Activated effector memory CD4-positive, alpha-beta T cell treated with anti-CD3 and anti-CD28 coated beads, Interleukin-2, amount 50 U/mL, for 16 hours (primary cell): ENCODE measurements at regions not wholly inside any gene's neighbourhood (a gene's known extent, or its start where the extent isn't known, plus 50 kb on each side); places are given as distances from the start of the nearest gene placed in this dataset.
A peak's percentile ranks its signal among the peaks of the same experiment; 100 is the strongest.

Experiments
- DNase-seq: peaks from one replicate; pipeline ENCODE4 v3.0.0-alpha.2; 2020

DNA sequence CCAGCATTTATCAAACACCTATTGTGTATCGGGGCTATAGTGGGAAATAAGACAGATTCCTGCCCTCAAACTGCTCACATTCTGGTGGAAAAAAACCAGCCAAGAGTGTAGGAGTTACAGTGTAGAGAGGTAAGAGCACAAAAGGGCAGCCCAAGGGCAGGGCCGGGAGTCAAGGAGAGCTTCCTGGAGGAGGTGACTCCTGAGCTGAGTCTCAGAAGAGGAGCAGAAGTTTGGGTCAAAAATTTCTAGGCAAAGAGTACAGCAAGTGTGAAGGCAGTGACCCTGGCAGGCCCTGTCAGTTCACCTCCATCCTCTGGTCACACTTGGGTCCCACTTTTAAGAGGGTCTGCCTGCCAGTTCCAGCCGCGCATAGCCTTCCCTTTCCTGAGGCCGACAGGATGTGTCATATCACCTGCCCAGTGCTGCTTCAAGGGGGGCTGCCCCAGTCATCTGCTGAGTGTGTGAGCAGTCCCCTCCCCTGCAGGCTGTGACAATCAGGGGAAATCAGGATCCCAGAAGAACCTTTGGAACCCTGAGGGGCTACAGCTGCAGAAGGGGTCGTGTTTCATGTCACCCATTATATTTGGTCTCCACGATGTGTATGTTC is 118.4 kb downstream of the GLI2 start:
- DNase-seq, result peak; percentile 46

DNA sequence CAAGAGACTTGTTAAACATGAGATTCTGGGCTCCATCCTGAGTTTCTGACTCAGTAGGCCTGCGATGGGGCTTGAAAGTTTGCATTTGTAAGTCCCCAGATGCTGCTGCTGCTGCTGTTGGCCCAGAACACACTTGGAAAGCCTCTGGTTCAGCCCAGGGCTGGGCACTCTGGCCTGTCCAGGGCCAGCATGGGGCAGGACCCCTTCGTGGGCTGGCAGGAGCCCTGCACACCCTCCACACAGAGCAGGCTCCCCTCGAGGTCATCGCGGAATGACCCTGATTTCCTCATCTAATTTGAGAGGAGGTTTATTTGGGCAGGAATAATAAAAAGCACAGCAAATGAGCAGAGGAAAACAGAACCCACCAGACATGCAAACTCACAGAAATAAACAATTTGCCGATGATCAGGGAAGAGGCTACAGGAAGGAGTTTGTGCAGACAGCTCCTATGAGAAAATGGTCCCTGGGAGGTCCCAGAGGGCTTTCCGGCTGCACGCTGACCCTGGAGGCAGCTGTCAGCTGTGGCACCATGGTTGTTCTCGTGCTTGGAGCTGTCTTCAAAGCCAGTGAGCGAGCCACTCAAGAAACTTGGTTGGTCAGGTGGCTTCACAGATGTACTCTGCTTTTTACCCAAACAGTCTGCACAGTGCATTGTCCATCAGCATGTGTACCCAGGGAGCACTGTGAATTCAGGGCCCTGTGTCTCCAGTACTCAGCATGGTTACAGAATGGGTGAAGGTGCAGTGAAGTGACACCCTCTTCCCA is 119.3 kb downstream of the GLI2 start:
- DNase-seq, result peak; percentile 46

DNA sequence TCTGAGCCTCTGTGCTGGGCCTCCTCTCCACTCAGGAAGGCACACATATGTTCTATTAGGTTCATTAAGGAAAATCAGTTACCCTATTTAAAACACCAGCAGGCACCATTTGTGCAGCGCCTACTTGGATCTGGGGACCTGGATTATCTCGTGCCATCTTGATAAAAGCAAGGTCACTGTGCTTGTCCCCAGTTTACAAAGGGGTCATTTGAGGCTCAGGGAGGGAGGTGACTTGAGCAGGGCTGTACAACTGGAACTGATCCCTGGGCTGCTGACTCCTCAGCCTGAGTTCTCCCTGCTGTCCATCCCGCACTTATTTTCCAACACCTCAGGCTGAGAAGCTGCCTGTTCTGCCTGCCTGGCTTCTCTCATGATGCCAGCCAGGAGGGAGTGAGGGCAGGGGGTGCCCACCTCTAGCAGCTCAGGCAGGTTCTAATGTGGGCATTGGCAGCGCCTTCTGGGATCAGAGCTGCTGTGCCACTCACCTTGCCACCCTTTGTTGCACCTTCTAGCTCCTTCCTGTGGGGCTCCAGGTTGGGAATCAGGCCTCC is 120.3 kb downstream of the GLI2 start:
- peak; percentile 43 for DNase-seq

DNA sequence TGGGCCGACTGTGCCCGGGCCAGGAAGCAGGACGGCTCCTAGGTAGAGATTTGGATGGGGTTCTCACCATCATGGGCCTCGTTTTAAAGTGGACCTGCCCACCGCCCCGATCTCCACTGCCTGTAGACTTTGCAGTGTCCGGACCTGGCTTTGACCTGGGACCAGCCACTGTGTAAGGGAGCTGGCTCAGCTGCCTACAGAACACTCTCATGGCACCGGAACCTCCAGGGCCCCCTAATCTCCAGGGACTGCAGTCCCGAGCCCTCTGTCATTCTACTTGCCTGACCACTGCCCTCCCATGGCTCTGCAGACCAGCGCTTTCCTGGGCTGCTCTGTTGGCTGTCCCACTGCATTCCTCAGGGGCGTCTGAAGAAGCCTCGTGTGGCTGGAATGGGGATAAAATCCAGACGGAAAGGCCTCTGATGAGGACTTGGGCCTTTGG is 120.8 kb downstream of the GLI2 start:
- peak; percentile 50 for DNase-seq

DNA sequence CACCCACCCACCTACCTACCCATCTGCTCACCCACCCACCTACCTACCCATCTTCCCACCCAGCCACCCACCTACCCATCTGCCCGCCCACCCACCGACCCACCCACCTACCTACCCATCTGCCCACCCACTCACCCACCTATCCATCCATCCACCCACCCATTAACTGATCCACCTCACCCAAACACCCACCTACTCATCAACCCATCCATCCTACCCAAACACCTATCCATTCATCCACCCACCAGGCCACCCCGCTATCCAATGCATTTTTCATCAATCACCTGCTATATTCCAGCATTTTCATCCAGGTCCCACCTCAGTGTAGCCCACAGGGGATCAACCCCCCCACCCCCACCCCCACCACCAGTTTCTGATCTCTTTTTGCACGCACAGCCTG is 121.8 kb downstream of the GLI2 start:
- DNase-seq, result peak; percentile 22

DNA sequence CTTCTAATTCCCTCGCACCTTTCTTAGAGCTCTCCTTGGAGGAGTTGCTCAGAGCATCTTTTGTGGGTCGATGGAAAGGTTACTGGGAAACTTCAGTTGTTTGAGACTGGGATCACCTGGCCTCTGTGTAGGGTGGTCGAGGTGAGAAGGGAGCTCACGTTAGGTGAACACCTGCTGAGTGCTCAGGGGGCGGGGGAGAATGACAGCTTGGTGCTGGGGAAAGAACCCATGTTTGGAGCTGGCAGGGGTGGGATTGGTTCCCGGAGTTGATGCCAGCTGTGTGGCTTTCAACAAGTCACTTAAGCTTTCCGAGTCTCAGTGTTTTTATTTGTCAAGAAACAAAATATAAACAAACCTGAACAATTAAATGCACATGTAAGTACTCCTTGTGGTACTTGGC is 122.3 kb downstream of the GLI2 start:
- DNase-seq, result peak; percentile 30

DNA sequence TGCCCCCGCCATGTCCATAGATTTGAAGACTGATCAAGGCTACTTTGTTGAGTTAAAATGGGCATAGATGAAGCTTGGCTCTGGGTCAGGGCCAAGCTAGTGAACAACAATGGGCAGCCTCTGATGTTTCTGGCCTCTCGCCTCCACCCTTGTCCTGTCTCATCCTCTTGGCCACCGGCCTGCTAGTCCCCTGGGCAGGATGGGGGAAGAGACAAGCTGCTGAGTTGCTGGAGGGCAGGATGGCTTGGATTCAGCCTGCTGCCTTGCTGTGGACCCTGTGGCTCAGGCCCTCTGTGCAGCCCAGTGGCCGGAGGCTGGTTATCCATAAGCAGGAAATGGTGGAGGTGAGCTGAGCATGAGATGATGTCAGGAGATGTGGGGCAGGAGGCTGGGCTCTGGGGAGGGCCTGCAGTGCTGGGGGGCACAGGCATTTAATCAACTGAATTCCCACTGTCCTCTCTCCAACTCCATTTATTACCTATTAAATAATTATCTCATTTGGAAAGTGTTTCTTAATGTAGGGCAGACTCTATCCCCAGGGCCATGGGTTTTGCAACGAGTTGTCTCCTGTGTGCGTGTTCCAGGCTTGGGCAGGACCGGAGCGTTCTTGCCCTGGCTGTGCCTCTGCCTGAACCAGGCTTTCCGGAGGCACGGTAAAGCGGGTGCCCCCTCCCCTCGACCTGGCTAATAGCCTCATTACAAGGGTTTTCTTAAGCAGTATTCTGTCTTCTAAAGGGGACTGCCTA is 122.9 kb downstream of the GLI2 start:
- DNase-seq, result peak; percentile 31

DNA sequence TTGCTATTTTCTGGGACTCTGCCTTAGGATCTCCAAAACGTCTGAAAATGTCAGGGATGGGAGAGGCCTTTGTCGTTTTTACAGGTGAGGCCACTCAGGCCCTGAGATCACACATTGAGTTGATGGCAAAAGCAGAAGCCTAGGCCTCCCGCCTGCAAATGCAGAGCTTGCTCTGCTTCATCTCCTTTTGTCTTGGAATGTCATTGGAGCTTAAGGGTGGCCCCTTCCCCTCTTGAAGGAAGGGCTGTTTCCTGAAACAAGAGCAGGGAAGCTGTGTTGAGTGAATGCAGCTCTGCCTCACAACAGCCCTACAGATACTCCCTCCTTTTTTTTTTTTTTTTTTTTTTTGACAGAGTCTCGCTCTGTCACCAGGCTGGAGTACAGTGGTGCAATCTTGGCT is 123.5 kb downstream of the GLI2 start:
- DNase-seq, result peak; percentile 37

DNA sequence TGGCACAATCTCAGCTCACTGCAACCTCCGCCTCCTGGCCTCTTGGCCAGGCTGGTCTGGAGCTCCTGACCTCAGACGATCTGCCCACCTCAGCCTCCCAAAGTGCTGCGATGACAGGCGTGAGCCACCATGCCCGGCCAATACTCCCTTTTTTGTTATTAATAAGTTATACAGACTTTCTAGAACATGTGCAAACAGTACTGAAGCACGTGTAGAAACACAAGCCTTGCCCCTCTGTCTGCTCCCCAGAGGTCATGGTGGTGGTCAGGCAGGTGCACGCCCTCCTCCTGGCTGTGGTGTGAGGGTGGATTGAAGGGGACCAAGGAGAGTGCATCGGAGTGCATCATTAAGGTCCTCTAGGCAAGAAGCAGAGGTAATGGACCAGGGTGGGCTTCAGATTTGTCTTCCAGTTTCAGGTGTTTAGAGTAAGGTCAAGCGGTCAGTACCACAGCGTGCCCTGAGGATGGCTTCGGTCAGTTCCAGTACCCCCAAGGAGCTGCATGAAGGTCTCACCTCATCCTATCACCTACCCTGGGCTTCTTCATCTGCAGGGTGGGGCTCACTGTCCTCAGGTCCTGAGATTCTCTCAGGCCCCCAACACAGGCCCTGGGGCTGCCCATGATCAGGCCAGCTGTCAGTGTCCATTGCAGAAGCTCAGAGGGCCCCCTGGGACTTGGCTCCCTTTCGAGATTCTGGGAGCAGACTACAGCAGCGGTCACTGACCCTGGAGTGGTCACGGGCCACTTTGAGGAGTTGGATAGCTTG is 124.3 kb downstream of the GLI2 start:
- DNase-seq, result peak; percentile 41

DNA sequence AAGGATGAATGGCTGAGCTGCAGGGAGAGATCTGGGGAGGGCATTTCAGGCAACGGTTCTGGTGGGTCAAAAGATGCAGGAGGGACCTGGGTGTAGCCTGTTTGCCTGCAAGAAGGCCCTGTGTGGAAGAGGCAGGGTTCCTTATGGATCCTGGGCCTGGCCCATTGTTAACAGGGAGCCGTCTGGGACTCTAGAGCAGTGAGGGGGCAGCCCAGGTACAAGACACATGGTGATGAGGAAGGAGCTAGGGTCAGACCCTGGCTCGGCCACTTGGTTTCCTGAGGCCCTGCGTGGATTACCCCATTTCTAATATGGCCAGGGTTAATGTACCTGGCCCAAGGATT is 124.9 kb downstream of the GLI2 start:
- DNase-seq, result peak; percentile 6

DNA sequence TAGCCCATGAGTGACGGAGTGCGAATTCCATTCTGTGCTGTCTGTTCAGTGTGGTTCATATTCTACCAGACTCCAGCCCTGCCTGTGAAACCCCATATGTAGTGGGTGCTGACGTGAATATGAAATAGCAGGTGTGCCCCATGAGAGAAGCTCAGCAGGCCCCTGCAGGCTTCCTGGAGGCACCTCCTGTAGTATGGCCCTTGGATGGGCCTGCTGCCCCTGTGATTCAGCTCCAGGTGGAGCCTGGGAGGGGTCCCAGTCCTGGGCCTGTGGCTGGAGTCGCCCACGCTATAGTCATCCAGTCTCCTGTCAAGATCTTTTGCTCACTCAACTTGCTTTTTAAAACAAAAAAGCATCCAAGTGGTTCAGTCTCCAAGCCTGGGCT is 125.5 kb downstream of the GLI2 start:
- DNase-seq, result no peak

DNA sequence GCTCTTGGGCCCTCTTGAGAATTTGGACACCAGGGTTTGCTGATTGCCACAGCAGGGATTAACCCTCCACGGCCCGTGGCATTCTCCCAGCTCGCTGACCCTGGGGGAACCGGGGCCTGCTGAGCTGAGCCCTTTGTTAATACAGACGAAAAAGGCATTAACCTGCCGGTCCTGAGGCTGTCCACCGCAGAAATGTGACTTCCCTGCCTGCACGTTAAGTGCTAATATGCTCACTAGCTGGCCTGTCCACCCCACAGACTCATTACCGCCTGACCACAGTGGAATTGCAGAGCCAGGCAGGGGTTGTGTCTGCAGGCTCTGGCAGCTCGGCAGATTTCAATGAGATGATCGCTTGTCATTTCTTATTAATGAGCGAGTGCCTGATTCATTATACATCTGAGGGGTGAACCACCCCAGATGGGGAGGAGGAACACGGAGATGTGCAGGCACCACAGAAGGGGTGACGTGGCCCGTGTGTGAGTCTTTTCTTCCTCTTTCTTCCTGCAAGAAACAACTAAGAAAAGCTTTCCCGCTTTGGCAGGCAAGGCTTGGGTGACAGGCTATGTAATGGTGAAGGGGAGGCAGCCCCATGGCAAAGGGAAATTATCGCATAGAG is 126.0 kb downstream of the GLI2 start:
- peak; percentile 44 for DNase-seq

DNA sequence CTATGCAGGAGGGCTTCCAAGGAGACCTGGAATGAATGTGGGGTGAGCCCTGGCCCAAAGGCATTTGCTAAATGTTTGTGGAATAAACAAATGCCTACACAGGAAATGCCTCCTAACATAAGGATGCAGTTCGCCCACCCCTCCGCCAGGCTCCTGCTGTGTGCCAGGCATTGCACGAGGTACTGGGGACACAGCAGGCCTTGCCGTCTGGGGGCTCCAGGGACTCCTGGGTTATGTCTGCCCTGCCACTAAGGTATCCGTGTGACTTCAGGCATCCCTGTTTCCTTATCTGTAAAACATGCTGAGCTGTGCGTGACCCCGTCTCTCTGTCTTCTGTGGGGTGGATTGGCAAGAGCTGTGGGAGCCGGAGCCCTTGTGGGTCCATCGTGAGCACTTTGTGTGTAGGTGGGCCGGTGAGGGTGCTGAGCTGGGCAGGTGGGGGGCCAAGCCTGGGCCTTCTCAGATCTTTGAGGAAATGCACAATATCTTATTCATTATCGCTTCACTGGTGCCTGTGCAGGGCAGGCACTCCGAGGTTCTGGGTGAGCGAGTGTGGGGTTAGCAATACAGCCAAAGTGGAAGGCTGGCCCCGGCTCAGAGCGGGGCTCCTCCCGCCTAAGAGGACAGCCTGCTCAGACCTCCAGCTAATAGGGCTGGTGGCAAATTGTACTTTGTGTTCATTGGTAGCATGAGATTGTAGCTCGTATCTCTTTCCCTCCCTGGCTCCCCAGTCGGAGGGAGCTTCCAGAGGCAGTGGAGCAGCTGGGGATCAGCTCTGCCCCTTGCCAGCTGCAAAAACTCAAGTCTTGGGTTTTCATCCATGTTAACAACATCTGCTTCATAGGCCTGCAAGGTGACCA is 126.8 kb downstream of the GLI2 start:
- DNase-seq, result peak; percentile 45

DNA sequence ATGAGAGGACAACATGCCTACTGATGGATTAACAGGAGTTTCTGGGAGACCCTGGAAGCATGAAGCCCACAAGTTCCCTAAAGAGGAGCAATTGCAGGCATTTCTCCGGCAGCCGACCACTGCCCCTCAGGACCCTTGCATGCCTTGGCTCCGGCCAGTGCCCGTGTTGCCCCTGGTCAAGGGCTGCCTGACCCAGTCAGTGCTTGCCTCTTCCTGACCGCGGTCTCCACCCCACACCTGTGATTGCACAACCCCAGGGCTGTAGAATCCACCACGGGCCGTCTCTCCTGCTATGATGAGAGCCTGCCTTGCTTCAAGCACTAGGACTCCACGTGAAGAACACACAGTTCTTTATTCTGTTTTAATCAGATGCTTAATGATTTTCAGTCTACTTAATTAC is 127.5 kb downstream of the GLI2 start:
- DNase-seq, result no peak

DNA sequence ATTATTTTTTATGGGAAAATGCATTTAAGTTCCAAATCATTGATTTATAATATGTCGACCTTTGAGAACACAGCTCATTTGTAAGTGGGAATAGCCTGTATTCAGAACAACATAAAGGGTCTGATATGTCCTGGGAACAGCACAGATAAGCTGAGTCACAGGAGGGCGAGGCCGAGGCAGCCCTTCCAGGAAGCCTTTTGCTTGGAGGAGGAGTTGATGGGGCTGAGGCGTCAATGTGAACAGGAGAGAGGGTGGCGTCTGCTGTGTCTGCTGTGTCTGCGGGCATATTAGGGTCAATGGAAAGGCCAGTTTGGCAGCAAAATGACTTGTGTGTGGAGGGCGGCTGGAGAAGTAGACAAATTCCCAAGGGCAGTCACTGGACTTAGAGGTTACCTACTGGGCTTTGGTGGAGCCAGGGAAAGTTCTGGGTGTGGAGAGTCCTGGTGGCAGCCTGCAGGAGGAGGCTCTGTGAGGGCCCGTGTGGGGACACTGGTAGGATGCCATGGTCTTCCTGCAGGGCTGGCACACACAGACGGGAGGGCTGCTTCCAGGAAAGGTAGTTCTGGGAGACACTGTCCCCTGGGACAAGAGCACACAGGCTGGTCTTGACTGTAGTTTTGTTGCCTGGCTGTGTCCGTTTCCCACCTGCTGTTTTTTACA is 128.1 kb downstream of the GLI2 start:
- DNase-seq, result no peak

DNA sequence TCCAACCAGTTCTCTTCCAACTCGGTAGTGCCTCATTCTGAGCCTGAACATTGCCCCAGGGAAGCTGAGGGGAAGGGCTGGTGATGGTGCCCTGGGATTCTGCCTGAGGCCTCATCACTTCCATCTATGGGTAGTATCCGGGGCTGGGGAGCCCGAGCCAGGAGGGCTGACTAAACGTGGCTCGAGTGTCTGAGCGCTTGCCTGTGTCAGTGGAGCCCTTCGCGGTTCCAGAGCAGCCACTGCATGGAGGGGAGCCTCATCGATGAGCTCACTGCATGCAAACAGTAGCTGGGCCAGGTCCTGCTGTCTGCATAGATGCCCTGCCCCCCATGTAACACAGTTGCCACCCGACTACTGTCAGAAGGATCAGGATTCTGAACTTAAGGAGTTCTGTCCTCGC is 129.3 kb downstream of the GLI2 start:
- DNase-seq, result no peak

DNA sequence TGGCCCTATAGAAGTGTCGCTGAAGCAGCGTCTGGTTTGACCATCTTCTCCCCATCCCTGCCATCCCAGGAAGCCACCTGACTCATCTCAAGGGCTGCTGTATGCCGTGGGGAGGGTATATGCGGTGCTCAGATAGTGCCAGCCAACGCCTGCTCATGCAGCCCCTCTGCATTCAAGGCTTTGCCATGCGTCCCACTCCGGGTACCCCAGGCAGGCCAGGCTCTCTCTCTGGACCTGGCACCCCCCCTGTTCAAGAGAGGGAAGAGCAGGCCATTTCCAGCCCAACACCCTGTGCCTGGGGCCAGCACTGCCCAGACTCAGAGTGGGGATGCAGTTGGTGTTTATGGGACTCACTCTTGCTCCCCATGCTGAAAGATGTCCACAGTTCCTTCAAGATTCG is 130.0 kb downstream of the GLI2 start:
- DNase-seq, result no peak

DNA sequence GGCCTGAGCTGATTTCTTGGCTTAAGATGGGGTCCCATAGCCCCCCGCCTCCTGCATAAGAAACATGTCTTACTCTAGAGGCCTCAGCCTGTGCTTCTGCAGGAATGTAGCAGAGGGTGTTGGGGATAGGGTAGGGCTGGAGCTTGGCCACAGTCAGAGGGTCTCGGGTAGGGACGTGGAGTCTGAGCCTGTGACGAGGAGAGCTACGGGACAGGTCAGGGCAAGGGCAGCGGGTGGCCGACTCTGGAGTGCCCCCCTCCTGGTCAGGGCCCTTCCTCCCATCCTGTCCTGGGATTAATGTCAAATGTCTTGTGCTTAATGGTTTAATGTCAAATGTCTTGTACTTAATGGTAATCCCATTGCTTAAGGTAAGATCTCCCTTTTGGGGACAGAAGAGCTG is 130.4 kb downstream of the GLI2 start:
- no peak for DNase-seq

DNA sequence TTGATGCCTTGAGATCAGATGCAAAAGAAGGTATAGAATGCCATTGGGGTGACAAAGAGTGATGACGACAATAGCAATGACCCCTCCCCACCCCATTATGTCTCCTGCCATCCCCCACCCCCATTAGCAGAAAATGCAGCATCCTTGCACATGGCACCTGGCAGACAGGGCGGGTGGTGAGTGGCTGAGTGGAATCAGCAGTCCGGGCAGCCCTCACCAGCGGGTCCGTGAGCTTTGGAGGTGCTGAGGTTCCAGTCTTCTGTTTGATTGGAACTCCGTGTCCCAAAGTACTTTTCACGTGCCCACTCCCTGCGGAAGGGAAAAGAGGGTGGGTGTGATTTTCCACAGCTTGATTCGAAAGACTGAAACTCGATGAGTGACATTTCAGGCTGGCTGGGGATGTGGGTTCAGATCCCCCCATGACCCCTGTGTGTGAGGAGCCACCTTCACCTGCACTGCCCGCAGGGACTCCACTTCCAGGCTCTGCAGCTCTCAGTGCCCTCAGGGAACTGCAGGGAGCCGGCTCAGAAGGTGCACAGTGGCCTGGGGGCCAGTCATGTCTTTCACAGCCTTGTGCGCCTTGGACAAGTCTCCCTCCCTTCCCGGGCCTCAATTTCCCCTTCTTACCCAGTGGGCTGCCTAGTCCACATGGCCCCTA is 130.9 kb downstream of the GLI2 start:
- no peak for DNase-seq
